Tibial artery (tissue), 4 donors: ENCODE measurements at regions not wholly inside any gene's neighbourhood (a gene's known extent, or its start where the extent isn't known, plus 50 kb on each side); places are given as distances from the start of the nearest gene placed in this dataset.

Source experiments
- DNase-seq, 2 donors: peaks; one replicate each; pipeline ENCODE4 v3.0.0-alpha.2; 2019
- H3K27ac ChIP-seq, 2 donors: fragments of 200-600 bp; sonication (generic) in 1 of 2; 1 replicate in 1 of 2; 2 replicates in 1 of 2; pipeline ENCODE4 v1.5.1; 2018 to 2019; ENCODE audit warnings: mild to moderate bottlenecking in 1 of 2
- H3K27me3 ChIP-seq, 2 donors: fragments of 200-600 bp; sonication (generic) in 1 of 2; one replicate each; pipeline versions ENCODE4 v1.5.1 to v1.6.0; 2016 to 2019
- H3K36me3 ChIP-seq, 3 donors: fragments of 200-600 bp; sonication (generic) in 2 of 3; one replicate each; pipeline ENCODE4 v1.5.1; 2016 to 2019; ENCODE audit warnings: mild to moderate bottlenecking in 2 of 3
- H3K4me1 ChIP-seq, 4 donors: fragments of 200-600 bp; sonication (generic) in 2 of 4; 1 replicate in 3 of 4; 2 replicates in 1 of 4; pipeline ENCODE4 v1.5.1; 2016 to 2019
- H3K4me3 ChIP-seq, 2 donors: fragments of 200-600 bp; sonication (generic) in 1 of 2; 1 replicate in 1 of 2; 2 replicates in 1 of 2; pipeline ENCODE4 v1.5.1; 2018 to 2019; ENCODE audit warnings: mild to moderate bottlenecking in 2 of 2
- H3K9me3 ChIP-seq, 3 donors: fragments of 200-600 bp; sonication (generic) in 1 of 3; one replicate each; pipeline ENCODE4 v1.5.1; 2016 to 2019
- CTCF ChIP-seq, 2 experiments: fragments of 200-600 bp in 1 of 2; fragments of 450-650 bp in 1 of 2; IDR thresholded peaks; one replicate each; pipeline ENCODE4 v1.5.1; 2017 to 2019; ENCODE audit warnings: antibody characterized with exemption in 2 of 2, mild to moderate bottlenecking in 1 of 2, moderate library complexity in 1 of 2
- intact Hi-C: fragments of 100-400 bp; cut with DNase I; formaldehyde crosslinking; loops from one replicate; pipeline ENCODE4 v1.15.0; 2023; ENCODE audit warnings: low total_unique reads

- H3K27me3 ChIP-seq = no peaks in the 10 kb centered on the region
- H3K36me3 ChIP-seq = no peaks in the 10 kb centered on the region
- intact Hi-C loops = no loop called here
- H3K4me1 ChIP-seq = no peaks in the 10 kb centered on the region
- H3K27ac ChIP-seq = no peak overlapping the region
- no peak overlapping the region for H3K4me3 ChIP-seq
- no peak for TF ChIP-seq CTCF (IDR thresholded peaks at IDR 0.05)
- DNase-seq = no peak
- H3K9me3 ChIP-seq = no peaks in the 10 kb centered on the region
Observed at GRCh38 chr3:147958754-147959153, 549.6 kb downstream of the ZIC1 start.

- TF ChIP-seq CTCF (IDR thresholded peaks at IDR 0.05) = no peak
- Histone ChIP-seq H3K9me3 (no peaks in the 10 kb centered on the region), H3K4me3 (no peak overlapping the region), H3K36me3 (no peaks in the 10 kb centered on the region), H3K27me3 (no peaks in the 10 kb centered on the region), H3K27ac (no peak overlapping the region), H3K4me1 (no peaks in the 10 kb centered on the region)
- no peak for DNase-seq
- intact Hi-C loops = no loop called here
Observed at GRCh38 chr3:147960786-147961185, 551.6 kb downstream of the ZIC1 start.

GRCh38 chr3:147962408-147963164 lies 553.4 kb downstream of the ZIC1 start:
- H3K36me3 ChIP-seq = no peaks in the 10 kb centered on the region
- intact Hi-C loops = no loop called here
- H3K4me1 ChIP-seq = no peaks in the 10 kb centered on the region
- no peak overlapping the region for H3K27ac ChIP-seq
- no peak overlapping the region for H3K4me3 ChIP-seq
- H3K27me3 ChIP-seq = no peaks in the 10 kb centered on the region
- TF ChIP-seq CTCF (IDR thresholded peaks at IDR 0.05) = no peak
- DNase-seq = no peak
- no peaks in the 10 kb centered on the region for H3K9me3 ChIP-seq

GRCh38 chr3:147963711-147964110 lies 554.5 kb downstream of the ZIC1 start:
- Histone ChIP-seq H3K27me3 (no peaks in the 10 kb centered on the region), H3K36me3 (no peaks in the 10 kb centered on the region), H3K4me3 (no peak overlapping the region), H3K9me3 (no peaks in the 10 kb centered on the region), H3K27ac (no peak overlapping the region), H3K4me1 (no peaks in the 10 kb centered on the region)
- intact Hi-C loops = no loop called here
- TF ChIP-seq CTCF (IDR thresholded peaks at IDR 0.05) = no peak
- no peak for DNase-seq

- Histone ChIP-seq H3K9me3 (no peaks in the 10 kb centered on the region), H3K4me1 (no peaks in the 10 kb centered on the region), H3K27ac (no peak overlapping the region), H3K36me3 (no peaks in the 10 kb centered on the region), H3K27me3 (no peaks in the 10 kb centered on the region), H3K4me3 (no peak overlapping the region)
- no peak for TF ChIP-seq CTCF (IDR thresholded peaks at IDR 0.05)
- no peak for DNase-seq
- intact Hi-C loops = no loop called here
Observed at GRCh38 chr3:147975165-147975564, 566.0 kb downstream of the ZIC1 start.

GRCh38 chr3:147977001-147977400 lies 567.8 kb downstream of the ZIC1 start:
- Histone ChIP-seq H3K27me3 (no peaks in the 10 kb centered on the region), H3K4me3 (no peak overlapping the region), H3K9me3 (no peaks in the 10 kb centered on the region), H3K36me3 (no peaks in the 10 kb centered on the region), H3K4me1 (no peaks in the 10 kb centered on the region), H3K27ac (no peak overlapping the region)
- intact Hi-C loops = no loop called here
- TF ChIP-seq CTCF (IDR thresholded peaks at IDR 0.05) = no peak
- DNase-seq = no peak
